DMS53 treated with DMSO at 0.1 percent for 48 hours (cell line): ENCODE measurements at regions not wholly inside any gene's neighbourhood (a gene's known extent, or its start where the extent isn't known, plus 50 kb on each side); places are given as distances from the start of the nearest gene placed in this dataset.
"Not testable (repeated sequence)": the region's sequence is repeated elsewhere in the genome, so short reads cannot be mapped to it uniquely, and the experiment has no call there.

ENCODE experiments used
- DNase-seq: peaks from one replicate; lab custom pipeline; 2025; ENCODE audit not compliant: unreplicated experiment; lab: John Stamatoyannopoulos, UW

GRCh38 chr21:35711213-35711612 lies 349.1 kb downstream of the SETD4 start:
- DNase-seq, result no peak

DNA sequence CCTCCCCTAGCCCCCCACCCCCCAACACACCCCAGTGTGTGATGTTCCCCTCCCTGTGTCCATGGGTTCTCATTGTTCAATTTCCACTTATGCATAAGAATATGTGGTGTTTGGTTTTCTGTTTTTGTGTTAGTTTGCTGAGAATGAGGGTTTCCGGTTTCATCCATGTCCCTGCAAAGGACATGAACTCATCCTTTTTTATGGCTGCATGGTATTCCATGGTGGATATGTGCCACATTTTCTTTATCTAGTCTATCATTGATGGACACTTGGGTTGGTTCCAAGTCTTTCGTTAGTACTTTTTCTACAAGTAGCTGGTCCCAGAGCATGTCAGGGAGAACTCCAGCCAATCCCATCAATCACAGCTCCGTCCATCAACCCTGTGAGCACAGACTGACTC lies 350.3 kb downstream of the SETD4 start:
- DNase-seq, result not testable (repeated sequence)

- no peak for DNase-seq
Measured at GRCh38 chr21:35705888-35706287, 354.4 kb downstream of the SETD4 start.

GRCh38 chr21:35705237-35705887 lies 355.0 kb downstream of the SETD4 start:
- no peak for DNase-seq

DNA sequence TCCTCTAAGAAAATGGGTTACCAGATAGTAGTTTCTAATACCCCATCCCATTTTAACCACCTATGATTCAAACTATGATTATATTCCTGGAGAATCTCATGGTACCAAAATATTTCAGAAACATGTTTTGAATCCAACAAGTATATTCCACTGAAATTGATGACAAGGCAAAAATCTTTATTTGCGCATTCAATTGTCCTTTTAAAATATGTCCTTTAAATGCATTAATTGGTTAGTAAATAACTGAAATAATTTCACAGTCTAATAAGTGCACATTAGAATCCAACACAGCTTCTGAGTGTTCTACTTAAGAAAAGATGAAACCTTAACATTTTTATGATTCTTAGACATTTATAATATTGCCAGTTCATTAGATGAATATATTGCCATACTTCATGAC lies 356.6 kb downstream of the SETD4 start:
- no peak for DNase-seq

GRCh38 chr21:35699361-35699760 lies 361.0 kb downstream of the SETD4 start:
- DNase-seq, result no peak

- peak; percentile 26 for DNase-seq
Measured at GRCh38 chr21:35697321-35697808, 363.0 kb downstream of the SETD4 start.

DNA sequence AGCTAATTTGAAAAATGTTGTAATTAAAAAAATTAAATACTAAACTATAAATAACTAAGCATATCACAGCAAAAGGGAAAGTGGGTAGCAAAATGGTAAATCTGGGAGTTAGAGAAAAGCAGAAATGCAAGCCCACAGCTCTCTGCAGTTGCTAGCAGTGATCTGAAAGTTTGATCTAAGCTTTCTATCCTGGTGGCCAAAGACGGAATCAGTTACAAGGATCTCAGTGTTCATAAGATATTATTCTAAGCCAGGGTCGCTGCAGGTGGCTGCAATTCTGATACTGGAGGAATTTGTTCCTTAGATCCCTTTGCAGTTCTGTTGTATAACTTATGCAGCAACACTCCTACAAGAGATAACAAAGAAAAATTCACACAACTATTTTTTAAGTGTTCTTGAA lies 363.7 kb downstream of the SETD4 start:
- no peak for DNase-seq

DNA sequence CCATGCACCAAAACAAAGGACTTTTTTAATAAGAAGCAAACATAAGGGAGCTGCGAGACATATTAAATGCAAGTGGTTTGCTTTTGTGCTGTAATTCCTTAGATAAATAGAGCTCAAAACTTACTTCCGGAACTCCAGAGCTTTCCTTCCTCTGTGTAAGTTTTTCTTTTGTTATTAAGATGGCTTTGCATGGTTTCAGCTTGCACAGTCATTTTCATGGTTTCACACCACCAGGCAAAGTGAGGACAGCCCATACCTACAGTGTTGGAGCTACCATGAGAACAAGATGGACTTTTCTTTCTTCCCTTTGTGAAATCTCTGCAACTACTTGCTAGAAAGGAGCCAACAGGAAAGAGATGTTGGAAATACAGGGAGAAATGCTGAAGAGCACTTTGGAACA lies 368.0 kb downstream of the SETD4 start:
- DNase-seq, result no peak

- DNase-seq, result no peak
Measured at GRCh38 chr21:35690436-35690835, 369.9 kb downstream of the SETD4 start.

GRCh38 chr21:35686156-35686555 lies 374.2 kb downstream of the SETD4 start:
- no peak for DNase-seq

- DNase-seq, result no peak
Measured at GRCh38 chr21:35683664-35684304, 376.5 kb downstream of the SETD4 start.

GRCh38 chr21:35682904-35683549 lies 377.3 kb downstream of the SETD4 start:
- DNase-seq, result no peak

GRCh38 chr21:35681946-35682345 lies 378.4 kb downstream of the SETD4 start:
- DNase-seq, result no peak

DNA sequence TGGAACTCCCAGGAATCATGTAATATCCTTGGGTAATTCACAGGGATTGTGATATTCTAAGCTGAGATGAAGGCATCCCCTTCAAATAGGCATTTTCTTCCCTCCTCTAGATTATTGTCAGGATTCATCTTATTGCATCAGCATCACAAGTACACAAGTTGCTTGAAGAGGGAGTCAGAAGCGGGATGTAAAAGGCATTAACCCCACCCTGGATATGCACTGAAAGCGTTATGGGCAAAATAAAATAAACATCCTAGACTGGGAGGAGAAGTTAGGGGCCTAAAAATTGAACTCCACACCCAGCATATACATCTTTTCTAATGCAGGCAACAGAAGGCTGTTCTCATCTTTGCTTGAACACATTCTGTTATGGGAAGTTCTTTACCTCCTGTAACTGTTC lies 381.2 kb downstream of the SETD4 start:
- DNase-seq, result no peak

DNA sequence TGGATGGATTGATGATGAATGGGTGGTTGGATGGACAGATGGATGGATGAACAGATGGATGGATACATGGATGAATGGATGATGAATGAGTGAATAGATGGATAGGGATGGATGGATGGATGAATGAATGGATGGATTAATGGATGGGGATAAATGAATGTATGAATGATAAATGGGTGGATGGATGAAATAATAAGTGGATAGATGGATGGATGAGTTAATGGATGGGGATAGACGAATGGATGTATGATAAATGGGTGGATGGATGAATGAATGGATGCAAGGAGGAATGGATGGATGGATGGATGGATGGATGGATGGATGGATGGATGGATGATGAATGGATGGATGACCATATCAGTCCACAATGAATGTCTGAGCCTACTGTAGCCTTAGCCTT lies 381.9 kb downstream of the SETD4 start:
- DNase-seq, result no peak

DNA sequence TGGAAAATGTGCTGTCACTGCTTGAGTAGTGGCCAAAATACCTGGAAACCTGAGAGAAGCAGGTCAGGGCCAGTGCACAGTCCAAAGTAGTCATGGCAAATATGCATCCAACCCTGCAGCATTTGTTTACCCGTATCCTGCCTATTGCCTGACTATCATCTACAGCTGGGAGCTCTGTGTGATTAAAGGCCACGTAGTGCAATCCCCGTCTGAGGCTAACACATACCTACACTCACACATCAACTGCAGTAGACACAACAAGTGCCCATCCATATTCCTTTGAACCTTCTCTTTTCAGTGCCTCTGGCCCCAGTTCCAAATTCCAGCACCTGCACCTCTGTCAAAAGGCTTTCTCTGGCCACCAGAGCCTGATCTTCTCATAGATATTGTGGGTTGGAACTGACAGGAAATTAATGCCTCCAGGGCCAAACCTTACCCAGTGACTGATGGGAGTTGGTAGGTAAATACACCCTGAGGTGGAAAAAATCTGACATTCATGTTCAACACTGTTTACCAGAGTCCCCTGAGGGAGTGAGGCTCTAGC lies 383.0 kb downstream of the SETD4 start:
- DNase-seq, result no peak

- DNase-seq, result no peak
Measured at GRCh38 chr21:35674895-35675470, 385.3 kb downstream of the SETD4 start.

GRCh38 chr21:35674091-35674671 lies 386.1 kb downstream of the SETD4 start:
- DNase-seq, result no peak

DNA sequence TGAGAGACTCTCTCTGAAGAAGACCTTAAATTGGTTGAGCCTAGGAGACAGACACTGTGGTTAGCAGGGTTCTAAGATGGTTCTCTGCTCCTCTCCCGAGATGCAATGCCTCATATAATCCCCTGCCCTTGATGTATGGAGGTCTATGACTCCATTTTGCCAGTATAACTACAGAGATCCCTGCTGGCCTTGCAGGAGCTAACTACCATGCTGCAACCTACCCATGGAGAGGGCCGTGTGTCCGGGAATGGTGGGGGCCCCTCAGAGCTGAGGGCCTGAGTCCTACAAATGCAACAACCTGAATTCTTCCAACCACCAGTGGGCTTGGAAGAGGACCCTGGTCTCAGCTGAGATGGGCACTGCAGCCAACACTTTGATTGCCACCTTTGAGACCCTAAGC lies 388.0 kb downstream of the SETD4 start:
- DNase-seq, result no peak

DNA sequence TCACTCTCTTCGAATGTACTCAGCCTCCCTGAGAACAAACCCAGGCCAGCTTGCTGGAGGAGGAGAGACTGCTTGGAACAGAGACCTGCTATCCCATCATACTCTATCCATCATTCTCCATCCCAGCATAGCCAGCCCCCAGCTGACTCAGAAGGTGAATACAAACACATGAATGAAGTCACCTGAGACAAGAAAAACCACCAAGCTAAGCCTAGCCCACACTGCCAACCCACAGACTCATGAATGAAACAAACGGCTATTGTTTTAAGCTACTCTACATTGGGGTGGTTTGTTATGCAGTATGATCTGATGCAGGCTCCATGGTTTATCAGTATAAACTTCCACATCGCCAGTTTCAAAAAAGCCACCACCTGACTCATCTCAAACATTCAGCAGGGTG lies 395.6 kb downstream of the SETD4 start:
- DNase-seq, result no peak
